ENCODE measurements at regions not wholly inside any gene's neighbourhood (a gene's known extent, or its start where the extent isn't known, plus 50 kb on each side); places are given as distances from the start of the nearest gene placed in this dataset.
"Not testable (repeated sequence)": the region's sequence is repeated elsewhere in the genome, so short reads cannot be mapped to it uniquely, and the experiment has no call there.

- H3F3A ChIP-seq (replicated peaks; ENCODE audit: insufficient read depth), result no peaks in the 10 kb centered on the region
- no peaks in the 10 kb centered on the region for H3K4me1 ChIP-seq (ENCODE audit: control insufficient read depth in 1 of 2, insufficient read depth in 2 of 2, low read depth in 1 of 2, low read length in 1 of 2)
- H3K9me3 ChIP-seq, result no peaks in the 10 kb centered on the region
- H3K4me3 ChIP-seq (ENCODE audit: low read depth in 2 of 2, low read length in 1 of 2), result no peak overlapping the region
- no peaks in the 10 kb centered on the region for H3K9me2 ChIP-seq
- no peak overlapping the region for H3K9ac ChIP-seq
- TF ChIP-seq NRF1 (IDR thresholded peaks at IDR 0.05; ENCODE audit: low read depth, low read length), result no peak
- no peak for TF ChIP-seq ELF1 (IDR thresholded peaks at IDR 0.05)
- TF ChIP-seq SMC3 (IDR thresholded peaks at IDR 0.05; ENCODE audit: low read depth, low read length), result no peak
- TF ChIP-seq NFIC (IDR thresholded peaks at IDR 0.05; ENCODE audit: borderline replicate concordance), result no peak
- TF ChIP-seq FOSL2 (IDR thresholded peaks at IDR 0.05; ENCODE audit: borderline replicate concordance, low read depth), result no peak
- TF ChIP-seq RXRA (IDR thresholded peaks at IDR 0.05; ENCODE audit: borderline replicate concordance, low read depth), result no peak
- TF ChIP-seq POLR2AphosphoS5 (IDR thresholded peaks at IDR 0.05; ENCODE audit: low read depth, low read length), result no peak
- TF ChIP-seq CTCF (IDR thresholded peaks at IDR 0.05), result no peak
- no peak for TF ChIP-seq GABPA (IDR thresholded peaks at IDR 0.05; ENCODE audit: low read depth)
- no peak for TF ChIP-seq GATA2 (CRISPR knock-in tag; IDR thresholded peaks at IDR 0.05)
- no peak for TF ChIP-seq MEF2A (IDR thresholded peaks at IDR 0.05; ENCODE audit: borderline replicate concordance, low read depth)
- no peak for TF ChIP-seq MXI1 (IDR thresholded peaks at IDR 0.05; ENCODE audit: low read depth, low read length)
- H4K20me1 ChIP-seq (ENCODE audit: insufficient read depth), result no peaks in the 10 kb centered on the region
- 7% methylated on average over 3 of the region's 3 CpGs for WGBS (ENCODE audit: low lambda C conversion rate)
- CTCF ChIA-PET, result no interaction called here
- no peak overlapping the region for H3K4me2 ChIP-seq
- H3K27me3 ChIP-seq (ENCODE audit: insufficient read depth), result no peaks in the 10 kb centered on the region
- H2AFZ ChIP-seq (ENCODE audit: low read depth), result no peak overlapping the region
- H3K27ac ChIP-seq (ENCODE audit: low read depth in 2 of 2, low read length in 1 of 2), result no peak overlapping the region
- no peak for DNase-seq
- POLR2A ChIA-PET, result no interaction called here
- H3K36me3 ChIP-seq (replicated peaks in 1 of 2; ENCODE audit: control insufficient read depth in 1 of 2, insufficient read depth in 2 of 2, low read length in 1 of 2), result no peaks in the 10 kb centered on the region
- no peaks in the 10 kb centered on the region for H3K79me2 ChIP-seq (ENCODE audit: insufficient read depth)
Measured at GRCh38 chr2:217585362-217585761, 417.4 kb downstream of the TNS1 start.

GRCh38 chr2:217580407-217580806 is 422.4 kb downstream of the TNS1 start:
- CTCF ChIA-PET; H3K36me3 ChIP-seq (replicated peaks in 1 of 2; ENCODE audit: control insufficient read depth in 1 of 2, insufficient read depth in 2 of 2, low read length in 1 of 2); DNase-seq; H3K4me2 ChIP-seq; H3K79me2 ChIP-seq (ENCODE audit: insufficient read depth); H3K27ac ChIP-seq (ENCODE audit: low read depth in 2 of 2, low read length in 1 of 2); H3K27me3 ChIP-seq (ENCODE audit: insufficient read depth); H3K4me3 ChIP-seq (ENCODE audit: low read depth in 2 of 2, low read length in 1 of 2); H3F3A ChIP-seq (replicated peaks; ENCODE audit: insufficient read depth); H3K9ac ChIP-seq; H4K20me1 ChIP-seq (ENCODE audit: insufficient read depth); H3K9me2 ChIP-seq; H3K9me3 ChIP-seq; H2AFZ ChIP-seq (ENCODE audit: low read depth); H3K4me1 ChIP-seq (ENCODE audit: control insufficient read depth in 1 of 2, insufficient read depth in 2 of 2, low read depth in 1 of 2, low read length in 1 of 2); POLR2A ChIA-PET: not testable (repeated sequence)
- WGBS (ENCODE audit: low lambda C conversion rate), result 7% methylated on average over 1 of the region's 1 CpG

GRCh38 chr2:217573571-217573970 is 429.2 kb downstream of the TNS1 start:
- no peaks in the 10 kb centered on the region for H3K9me2 ChIP-seq
- H3K27me3 ChIP-seq (ENCODE audit: insufficient read depth), result no peaks in the 10 kb centered on the region
- no peak overlapping the region for H3K27ac ChIP-seq (ENCODE audit: low read depth in 2 of 2, low read length in 1 of 2)
- no peak overlapping the region for H2AFZ ChIP-seq (ENCODE audit: low read depth)
- H3K36me3 ChIP-seq (replicated peaks in 1 of 2; ENCODE audit: control insufficient read depth in 1 of 2, insufficient read depth in 2 of 2, low read length in 1 of 2), result no peaks in the 10 kb centered on the region
- no peak overlapping the region for H3K4me3 ChIP-seq (ENCODE audit: low read depth in 2 of 2, low read length in 1 of 2)
- no peaks in the 10 kb centered on the region for H3K79me2 ChIP-seq (ENCODE audit: insufficient read depth)
- WGBS (ENCODE audit: low lambda C conversion rate), result 39% methylated on average over 3 of the region's 3 CpGs
- H3K9ac ChIP-seq, result no peak overlapping the region
- H3K4me1 ChIP-seq (ENCODE audit: control insufficient read depth in 1 of 2, insufficient read depth in 2 of 2, low read depth in 1 of 2, low read length in 1 of 2), result no peaks in the 10 kb centered on the region; a peak in 1 of 4 replicates
- H3K9me3 ChIP-seq, result no peaks in the 10 kb centered on the region
- no peaks in the 10 kb centered on the region for H3F3A ChIP-seq (replicated peaks; ENCODE audit: insufficient read depth)
- no peak for DNase-seq
- H4K20me1 ChIP-seq (ENCODE audit: insufficient read depth), result no peaks in the 10 kb centered on the region
- ChIA-PET POLR2A (no interaction called here), CTCF (interaction anchor here (0.9 to 1.2 kb wide), 3 partner anchors 9 to 14 kb away, joined by 3 read pairs; no protein-coding TSS in a partner anchor)
- no peak overlapping the region for H3K4me2 ChIP-seq
- TF ChIP-seq RFX5 (IDR thresholded peaks at IDR 0.05; ENCODE audit: low read length), result no peak
- no peak for TF ChIP-seq USF1 (IDR thresholded peaks at IDR 0.05; ENCODE audit: borderline replicate concordance, low read depth)
- TF ChIP-seq TAF1 (IDR thresholded peaks at IDR 0.05; ENCODE audit: borderline replicate concordance, low read depth, low read length), result no peak
- TF ChIP-seq ZBTB33 (IDR thresholded peaks at IDR 0.05; ENCODE audit: borderline replicate concordance, low read depth), result no peak
- TF ChIP-seq GATA2 (CRISPR knock-in tag; IDR thresholded peaks at IDR 0.05), result no peak
- no peak for TF ChIP-seq IRF3 (IDR thresholded peaks at IDR 0.05; ENCODE audit: low read depth, low read length)
- TF ChIP-seq SIN3A (IDR thresholded peaks at IDR 0.05; ENCODE audit: borderline replicate concordance, low read depth, low read length), result no peak
- TF ChIP-seq TEAD4 (IDR thresholded peaks at IDR 0.05; ENCODE audit: borderline replicate concordance, insufficient read depth), result no peak
